Mucosa of stomach (tissue), 1 donor: ENCODE measurements at regions not wholly inside any gene's neighbourhood (a gene's known extent, or its start where the extent isn't known, plus 50 kb on each side); places are given as distances from the start of the nearest gene placed in this dataset.

Experiments used
- H3K27me3 ChIP-seq: one replicate; pipeline ENCODE4 v1.7.0; 2013; ENCODE audit warnings: mild to moderate bottlenecking, low read length; ENCODE audit not compliant: control insufficient read depth, insufficient read depth
- H3K36me3 ChIP-seq: one replicate; pipeline ENCODE4 v1.7.0; 2013; ENCODE audit warnings: low read length; ENCODE audit not compliant: control insufficient read depth, insufficient read depth
- H3K4me1 ChIP-seq: one replicate; pipeline ENCODE4 v1.7.0; 2013; ENCODE audit warnings: mild to moderate bottlenecking, low read length; ENCODE audit not compliant: control insufficient read depth, insufficient read depth
- H3K4me3 ChIP-seq: one replicate; pipeline ENCODE4 v1.7.0; 2013; ENCODE audit warnings: low read length
- H3K9ac ChIP-seq: one replicate; pipeline ENCODE4 v1.7.0; 2013; ENCODE audit warnings: mild to moderate bottlenecking, low read length, moderate library complexity
- H3K9me3 ChIP-seq: one replicate; pipeline ENCODE4 v1.7.0; 2013; ENCODE audit warnings: mild to moderate bottlenecking, low read length, moderate library complexity; ENCODE audit not compliant: control insufficient read depth
- donor health status: Pancreatic carcinoma.

- peaks cover 27% of the 10 kb centered on the region for H3K4me1 ChIP-seq
- H3K4me3 ChIP-seq: no peak overlapping the region
- no peaks in the 10 kb centered on the region for H3K36me3 ChIP-seq
- no peaks in the 10 kb centered on the region for H3K9me3 ChIP-seq
- no peaks in the 10 kb centered on the region for H3K27me3 ChIP-seq
- no peak overlapping the region for H3K9ac ChIP-seq
Observed at GRCh38 chr15:99440551-99441443, 125.0 kb upstream of the MEF2A start.

- Histone ChIP-seq H3K4me1 (peaks cover 21% of the 10 kb centered on the region), H3K36me3 (no peaks in the 10 kb centered on the region), H3K9ac (no peak overlapping the region), H3K27me3 (no peaks in the 10 kb centered on the region), H3K9me3 (no peaks in the 10 kb centered on the region), H3K4me3 (no peak overlapping the region)
Observed at GRCh38 chr15:99441444-99441800, 124.4 kb upstream of the MEF2A start.

- Histone ChIP-seq H3K4me3 (no peak overlapping the region), H3K9me3 (no peaks in the 10 kb centered on the region), H3K4me1 (peaks cover 19% of the 10 kb centered on the region), H3K9ac (no peak overlapping the region), H3K36me3 (no peaks in the 10 kb centered on the region), H3K27me3 (no peaks in the 10 kb centered on the region)
Observed at GRCh38 chr15:99441871-99442251, 123.9 kb upstream of the MEF2A start.

GRCh38 chr15:99442252-99442897, 123.4 kb upstream of the MEF2A start:
- H3K27me3 ChIP-seq: no peaks in the 10 kb centered on the region
- no peak overlapping the region for H3K9ac ChIP-seq
- H3K9me3 ChIP-seq: no peaks in the 10 kb centered on the region
- no peaks in the 10 kb centered on the region for H3K36me3 ChIP-seq
- no peak overlapping the region for H3K4me3 ChIP-seq
- H3K4me1 ChIP-seq: peaks cover 19% of the 10 kb centered on the region

GRCh38 chr15:99443056-99443756, 122.6 kb upstream of the MEF2A start:
- Histone ChIP-seq H3K9ac (no peak overlapping the region), H3K4me1 (peaks cover 19% of the 10 kb centered on the region), H3K4me3 (no peak overlapping the region), H3K9me3 (no peaks in the 10 kb centered on the region), H3K36me3 (no peaks in the 10 kb centered on the region), H3K27me3 (no peaks in the 10 kb centered on the region)

- H3K4me1 ChIP-seq: peaks cover 19% of the 10 kb centered on the region
- no peak overlapping the region for H3K9ac ChIP-seq
- H3K9me3 ChIP-seq: no peaks in the 10 kb centered on the region
- H3K36me3 ChIP-seq: no peaks in the 10 kb centered on the region
- H3K27me3 ChIP-seq: no peaks in the 10 kb centered on the region
- H3K4me3 ChIP-seq: no peak overlapping the region
Observed at GRCh38 chr15:99443768-99444446, 121.9 kb upstream of the MEF2A start.

GRCh38 chr15:99445272-99445850, 120.4 kb upstream of the MEF2A start:
- peaks cover 21% of the 10 kb centered on the region for H3K4me1 ChIP-seq
- no peaks in the 10 kb centered on the region for H3K36me3 ChIP-seq
- no peaks in the 10 kb centered on the region for H3K27me3 ChIP-seq
- no peaks in the 10 kb centered on the region for H3K9me3 ChIP-seq
- no peak overlapping the region for H3K4me3 ChIP-seq
- H3K9ac ChIP-seq: no peak overlapping the region

GRCh38 chr15:99446565-99447496, 119.0 kb upstream of the MEF2A start:
- H3K36me3 ChIP-seq: no peaks in the 10 kb centered on the region
- no peaks in the 10 kb centered on the region for H3K9me3 ChIP-seq
- H3K4me3 ChIP-seq: no peak overlapping the region
- H3K9ac ChIP-seq: peak overlapping the region; percentile 42
- H3K27me3 ChIP-seq: no peaks in the 10 kb centered on the region
- peaks cover 29% of the 10 kb centered on the region for H3K4me1 ChIP-seq

GRCh38 chr15:99447497-99448371, 118.0 kb upstream of the MEF2A start:
- H3K9ac ChIP-seq: peak overlapping the region; percentile 42
- no peaks in the 10 kb centered on the region for H3K36me3 ChIP-seq
- no peak overlapping the region for H3K4me3 ChIP-seq
- no peaks in the 10 kb centered on the region for H3K27me3 ChIP-seq
- no peaks in the 10 kb centered on the region for H3K9me3 ChIP-seq
- peaks cover 31% of the 10 kb centered on the region for H3K4me1 ChIP-seq

- Histone ChIP-seq H3K4me3 (no peak overlapping the region), H3K27me3 (no peaks in the 10 kb centered on the region), H3K36me3 (no peaks in the 10 kb centered on the region), H3K9ac (no peak overlapping the region), H3K4me1 (peaks cover 43% of the 10 kb centered on the region), H3K9me3 (no peaks in the 10 kb centered on the region)
Observed at GRCh38 chr15:99449514-99449913, 116.3 kb upstream of the MEF2A start.
